Thoracic aorta (tissue), 2 donors: ENCODE measurements at regions not wholly inside any gene's neighbourhood (a gene's known extent, or its start where the extent isn't known, plus 50 kb on each side); places are given as distances from the start of the nearest gene placed in this dataset.

ENCODE experiments used
- ATAC-seq: fragments of 150-250 bp; one replicate; pipeline ENCODE4 v1.8.0; 2017; ENCODE audit warnings: low read depth; ENCODE audit not compliant: insufficient number of reproducible peaks, low FRiP score
- DNase-seq: peaks from one replicate; pipeline ENCODE4 v3.0.0-alpha.2; 2020; ENCODE audit warnings: low spot score
- H3K27ac ChIP-seq, 2 donors: fragments of 200-600 bp; sonication (generic); 1 replicate in 1 of 2; 2 replicates in 1 of 2; pipeline ENCODE4 v1.5.1; 2016; ENCODE audit warnings: mild to moderate bottlenecking in 2 of 2, moderate library complexity in 2 of 2
- H3K27me3 ChIP-seq: fragments of 200-600 bp; sonication (generic); replicated peaks from 2 replicates; pipeline ENCODE4 v1.6.0; 2016; ENCODE audit warnings: mild to moderate bottlenecking; ENCODE audit not compliant: insufficient read depth
- H3K36me3 ChIP-seq: fragments of 200-600 bp; sonication (generic); one replicate; pipeline ENCODE4 v1.5.1; 2016
- H3K4me1 ChIP-seq, 2 donors: fragments of 200-600 bp; sonication (generic); 1 replicate in 1 of 2; 2 replicates in 1 of 2; pipeline versions ENCODE4 v1.5.1 to v1.6.0; 2016; ENCODE audit warnings: low read depth in 2 of 2, mild to moderate bottlenecking in 1 of 2; ENCODE audit not compliant: control insufficient read depth in 1 of 2
- H3K4me3 ChIP-seq: fragments of 200-600 bp; sonication (generic); 2 replicates; pipeline ENCODE4 v1.5.1; 2016; ENCODE audit warnings: mild to moderate bottlenecking
- H3K9me3 ChIP-seq: fragments of 200-600 bp; sonication (generic); 2 replicates; pipeline ENCODE4 v1.5.1; 2016
- TF ChIP-seq, protein P1 (sequence below): fragments of 200-600 bp; sonication (generic); IDR thresholded peaks from one replicate; pipeline ENCODE4 v1.5.1; 2019; ENCODE audit warnings: antibody characterized with exemption

DNA sequence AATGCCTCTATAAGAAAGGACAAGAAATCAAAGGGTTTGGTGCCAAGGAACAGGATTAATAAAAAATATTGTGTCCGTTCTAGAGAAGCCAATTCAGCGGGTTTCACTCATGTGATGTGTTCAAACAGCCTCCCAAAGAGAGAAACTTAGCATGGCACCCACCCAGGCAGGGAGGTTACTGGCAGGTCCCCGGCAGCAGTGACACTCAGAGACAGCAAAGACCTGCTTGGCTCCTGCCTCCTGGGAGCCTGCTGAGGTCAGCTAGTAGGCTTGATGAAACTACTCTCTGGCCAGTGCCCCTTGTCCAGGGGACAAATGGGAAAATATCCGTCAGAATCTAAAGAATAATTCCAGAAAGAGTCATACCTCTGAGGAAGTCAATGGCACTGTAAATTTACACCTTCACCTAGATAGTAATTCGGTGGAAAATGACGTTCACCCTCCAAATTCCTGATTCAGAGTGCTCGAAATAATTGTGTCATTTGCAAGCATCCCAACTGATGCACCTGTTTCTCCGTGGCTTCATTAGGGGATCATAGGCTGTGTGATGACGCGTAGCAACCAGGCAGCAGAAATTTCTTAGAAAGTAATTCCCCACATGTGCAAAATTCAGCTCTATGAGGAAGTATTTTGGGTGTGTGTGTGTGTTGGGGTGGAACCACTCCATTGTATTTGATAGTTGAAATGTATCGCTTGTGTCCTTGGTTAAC, 481.5 kb upstream of the ZFHX3 start:
- DNase-seq (no peak), ATAC-seq (no peak)
- Histone ChIP-seq H3K4me3 (no peak overlapping the region), H3K27ac (no peak overlapping the region), H3K4me1 (peaks cover 0 to 9% of the 10 kb centered on the region in 2 donors), H3K27me3 (no peaks in the 10 kb centered on the region), H3K9me3 (no peaks in the 10 kb centered on the region), H3K36me3 (no peaks in the 10 kb centered on the region)
- TF ChIP-seq, protein P1, sequence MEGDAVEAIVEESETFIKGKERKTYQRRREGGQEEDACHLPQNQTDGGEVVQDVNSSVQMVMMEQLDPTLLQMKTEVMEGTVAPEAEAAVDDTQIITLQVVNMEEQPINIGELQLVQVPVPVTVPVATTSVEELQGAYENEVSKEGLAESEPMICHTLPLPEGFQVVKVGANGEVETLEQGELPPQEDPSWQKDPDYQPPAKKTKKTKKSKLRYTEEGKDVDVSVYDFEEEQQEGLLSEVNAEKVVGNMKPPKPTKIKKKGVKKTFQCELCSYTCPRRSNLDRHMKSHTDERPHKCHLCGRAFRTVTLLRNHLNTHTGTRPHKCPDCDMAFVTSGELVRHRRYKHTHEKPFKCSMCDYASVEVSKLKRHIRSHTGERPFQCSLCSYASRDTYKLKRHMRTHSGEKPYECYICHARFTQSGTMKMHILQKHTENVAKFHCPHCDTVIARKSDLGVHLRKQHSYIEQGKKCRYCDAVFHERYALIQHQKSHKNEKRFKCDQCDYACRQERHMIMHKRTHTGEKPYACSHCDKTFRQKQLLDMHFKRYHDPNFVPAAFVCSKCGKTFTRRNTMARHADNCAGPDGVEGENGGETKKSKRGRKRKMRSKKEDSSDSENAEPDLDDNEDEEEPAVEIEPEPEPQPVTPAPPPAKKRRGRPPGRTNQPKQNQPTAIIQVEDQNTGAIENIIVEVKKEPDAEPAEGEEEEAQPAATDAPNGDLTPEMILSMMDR, result no peak

DNA sequence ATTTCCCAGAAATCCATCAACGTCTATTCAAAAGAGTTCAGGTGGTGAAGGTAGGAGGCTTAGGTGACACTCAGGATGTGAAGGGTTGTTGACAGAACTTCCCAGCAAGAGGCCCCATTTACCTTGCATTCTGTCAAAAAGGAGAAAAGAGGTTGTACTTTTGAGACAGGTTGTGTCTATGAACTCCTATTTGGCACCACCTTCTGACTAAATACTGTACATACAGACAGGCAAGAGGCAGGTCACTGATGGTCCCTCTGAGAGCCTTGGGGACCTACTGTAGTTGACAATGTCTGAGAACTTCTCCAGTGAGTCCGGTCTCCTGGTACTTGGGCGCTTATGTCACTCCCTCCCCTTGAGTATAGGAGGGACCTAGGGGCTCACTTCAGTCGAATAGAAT, 479.3 kb upstream of the ZFHX3 start:
- ATAC-seq, result no peak
- no peaks in the 10 kb centered on the region for H3K27me3 ChIP-seq

DNA sequence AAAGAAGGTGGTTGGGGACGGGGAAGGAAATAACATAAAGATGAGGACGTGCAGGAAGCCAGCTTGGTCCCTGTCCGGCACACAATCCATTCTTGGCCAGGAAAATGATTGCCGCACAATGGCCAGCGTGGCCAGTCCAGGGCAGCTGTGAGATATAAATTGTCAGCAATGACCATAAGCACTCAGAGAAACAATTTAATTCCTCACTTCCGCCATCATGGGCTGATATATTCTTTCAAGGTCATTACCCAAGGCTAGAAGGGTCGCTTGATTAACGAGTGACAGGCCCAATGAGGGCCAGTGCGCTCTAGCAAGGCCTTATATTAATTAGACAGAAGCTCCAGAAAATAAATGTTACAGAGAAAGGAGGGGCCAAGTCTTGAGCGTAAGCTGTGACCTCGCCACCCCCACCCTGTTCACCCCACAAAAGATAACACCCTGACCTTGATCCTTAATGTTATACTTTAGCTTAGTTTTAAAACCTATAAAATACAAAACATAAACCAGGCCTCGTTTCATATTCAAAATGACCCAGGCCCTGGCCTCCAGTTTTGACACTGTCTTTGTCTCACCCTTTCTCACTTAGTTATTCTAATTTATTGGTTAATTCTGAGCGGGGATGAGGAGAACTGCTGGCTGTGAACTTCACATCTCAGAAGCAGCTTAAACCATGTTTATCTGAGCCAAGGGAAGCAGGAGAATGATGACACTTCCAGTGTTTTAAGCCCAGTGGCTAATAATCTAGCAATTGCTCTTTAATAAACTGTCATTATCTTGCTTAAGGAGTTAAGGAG, 478.3 kb upstream of the ZFHX3 start:
- TF ChIP-seq, protein P1, result no peak
- DNase-seq (no peak), ATAC-seq (no peak)
- Histone ChIP-seq H3K27me3 (no peaks in the 10 kb centered on the region), H3K4me3 (no peak overlapping the region), H3K36me3 (no peaks in the 10 kb centered on the region), H3K4me1 (peaks cover 0 to 6% of the 10 kb centered on the region in 2 donors), H3K9me3 (no peaks in the 10 kb centered on the region), H3K27ac (no peak overlapping the region)

More for the DNA sequence above, 479.3 kb upstream of the ZFHX3 start:
- Histone ChIP-seq H3K4me3 (no peak overlapping the region), H3K9me3 (no peaks in the 10 kb centered on the region), H3K36me3 (no peaks in the 10 kb centered on the region), H3K27ac (no peak overlapping the region), H3K4me1 (peaks cover 0 to 9% of the 10 kb centered on the region in 2 donors)
- TF ChIP-seq, protein P1, result no peak
- DNase-seq, result no peak

DNA sequence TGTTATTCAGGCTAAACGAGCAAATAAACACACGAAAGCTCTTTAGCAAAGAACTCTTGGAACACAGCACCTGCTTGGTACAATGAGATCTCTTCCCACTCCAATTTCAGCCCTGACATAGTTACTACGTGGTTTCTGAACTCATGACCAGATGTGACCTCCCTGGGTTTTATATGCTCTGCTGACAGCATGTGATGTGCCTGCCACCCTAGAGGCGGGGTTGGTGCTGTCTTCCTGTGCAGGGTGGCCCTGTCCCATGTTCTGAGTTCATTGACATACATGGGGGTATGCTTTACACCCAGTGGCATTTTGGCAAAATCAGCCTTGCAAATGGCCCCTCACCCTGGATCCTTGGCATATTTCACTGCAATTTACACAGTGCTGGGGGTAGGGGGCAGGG, 475.3 kb upstream of the ZFHX3 start:
- ATAC-seq, result no peak
- Histone ChIP-seq H3K4me1 (no peaks in the 10 kb centered on the region), H3K4me3 (no peak overlapping the region), H3K27ac (no peak overlapping the region), H3K27me3 (no peaks in the 10 kb centered on the region), H3K9me3 (no peaks in the 10 kb centered on the region), H3K36me3 (no peaks in the 10 kb centered on the region)
- TF ChIP-seq, protein P1, result no peak
- DNase-seq, result no peak

DNA sequence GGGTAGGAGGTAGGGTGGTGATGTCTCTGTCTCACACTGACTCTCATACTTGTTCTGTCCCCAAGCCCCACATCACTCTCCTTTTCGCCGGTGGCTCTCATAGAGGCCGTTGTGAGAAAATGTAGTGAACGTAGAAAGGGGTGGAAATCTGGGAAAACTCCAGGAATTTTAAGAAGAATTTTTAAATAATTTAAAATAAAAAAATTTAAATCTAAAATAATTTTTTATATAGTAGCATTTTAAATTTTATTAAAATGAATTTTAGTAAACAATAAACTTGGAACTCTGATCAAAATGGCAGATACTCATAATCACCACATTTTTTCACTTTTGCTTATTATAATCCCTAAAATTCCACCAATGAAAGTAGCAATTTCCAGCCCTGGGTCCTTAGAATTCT, 473.6 kb upstream of the ZFHX3 start:
- no peaks in the 10 kb centered on the region for H3K4me1 ChIP-seq
- H3K4me3 ChIP-seq, result no peak overlapping the region
- H3K27me3 ChIP-seq, result no peaks in the 10 kb centered on the region
- DNase-seq (no peak), ATAC-seq (no peak)
- H3K27ac ChIP-seq, result no peak overlapping the region
- TF ChIP-seq, protein P1, result no peak
- H3K9me3 ChIP-seq, result no peaks in the 10 kb centered on the region
- no peaks in the 10 kb centered on the region for H3K36me3 ChIP-seq
